Muscle layer of duodenum (tissue), 2 donors: ENCODE measurements at regions not wholly inside any gene's neighbourhood (a gene's known extent, or its start where the extent isn't known, plus 50 kb on each side); places are given as distances from the start of the nearest gene placed in this dataset.

ENCODE experiments used
- H3K27ac ChIP-seq: one replicate; pipeline ENCODE4 v1.7.0; 2013; ENCODE audit warnings: mild to moderate bottlenecking, low read length
- H3K27me3 ChIP-seq: one replicate; pipeline ENCODE4 v1.7.0; 2013; ENCODE audit warnings: low read depth, mild to moderate bottlenecking, control low read depth, low read length
- H3K36me3 ChIP-seq, 2 donors: one replicate each; pipeline ENCODE4 v1.7.0; 2013; ENCODE audit warnings: low read length in 2 of 2, control low read depth in 1 of 2, mild to moderate bottlenecking in 1 of 2; ENCODE audit not compliant: insufficient read depth in 2 of 2, control insufficient read depth in 1 of 2
- H3K4me1 ChIP-seq, 2 donors: one replicate each; pipeline ENCODE4 v1.7.0; 2013; ENCODE audit warnings: low read length in 2 of 2, mild to moderate bottlenecking in 2 of 2, control low read depth in 1 of 2, moderate library complexity in 1 of 2; ENCODE audit not compliant: insufficient read depth in 2 of 2, control insufficient read depth in 1 of 2
- H3K4me3 ChIP-seq, 2 donors: one replicate each; pipeline ENCODE4 v1.7.0; 2013; ENCODE audit warnings: low read length in 2 of 2, low read depth in 1 of 2, mild to moderate bottlenecking in 1 of 2
- H3K9me3 ChIP-seq, 2 donors: one replicate each; pipeline ENCODE4 v1.7.0; 2013; ENCODE audit warnings: low read length in 2 of 2, control low read depth in 1 of 2, mild to moderate bottlenecking in 1 of 2; ENCODE audit not compliant: control insufficient read depth in 1 of 2
- donor health status: healthy.

DNA sequence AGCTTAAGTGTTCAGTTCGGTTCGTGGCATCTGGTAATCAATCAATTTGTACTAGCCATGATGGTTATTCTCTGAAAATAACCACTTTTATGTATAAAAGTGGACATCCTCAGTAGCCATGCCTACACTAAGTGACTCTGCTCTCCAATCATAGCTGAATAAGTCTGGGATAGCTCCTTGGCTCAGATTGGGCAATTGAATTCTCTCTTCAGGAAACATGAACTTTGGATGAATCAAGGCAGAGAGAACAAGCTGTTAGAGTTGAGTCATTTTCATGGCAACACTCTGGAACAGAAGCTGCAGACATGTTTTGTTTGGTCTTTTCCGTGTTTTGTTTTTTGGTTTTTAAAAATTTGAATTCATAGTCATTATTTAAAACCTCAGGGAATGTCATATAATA is 66.8 kb upstream of the TMEM164 start:
- Histone ChIP-seq H3K27ac (no peak overlapping the region), H3K4me1 (no peaks in the 10 kb centered on the region), H3K36me3 (no peaks in the 10 kb centered on the region), H3K27me3 (no peaks in the 10 kb centered on the region), H3K4me3 (no peak overlapping the region), H3K9me3 (no peaks in the 10 kb centered on the region)

DNA sequence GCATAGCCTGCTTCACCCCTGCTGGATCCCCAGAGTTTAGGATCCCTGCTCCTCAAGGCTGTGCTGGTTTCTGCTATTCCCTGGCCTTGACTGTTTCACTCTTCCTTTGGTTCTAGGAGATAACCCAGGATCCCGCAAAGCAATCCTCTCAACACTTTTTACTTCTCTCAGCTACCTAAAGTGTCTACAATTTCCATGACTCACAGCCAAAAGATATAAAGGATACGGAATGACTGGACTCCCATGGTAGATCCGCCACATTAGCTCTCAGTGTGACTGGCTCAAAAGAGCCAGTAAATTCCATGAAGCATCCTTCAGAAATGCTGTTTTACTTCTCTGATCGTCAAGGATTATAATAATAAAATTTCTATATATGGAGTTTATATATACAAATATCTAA is 66.3 kb upstream of the TMEM164 start:
- H3K36me3 ChIP-seq: no peaks in the 10 kb centered on the region
- H3K27me3 ChIP-seq: no peaks in the 10 kb centered on the region
- no peak overlapping the region for H3K4me3 ChIP-seq
- no peak overlapping the region for H3K27ac ChIP-seq
- H3K9me3 ChIP-seq: no peaks in the 10 kb centered on the region
- no peaks in the 10 kb centered on the region for H3K4me1 ChIP-seq

DNA sequence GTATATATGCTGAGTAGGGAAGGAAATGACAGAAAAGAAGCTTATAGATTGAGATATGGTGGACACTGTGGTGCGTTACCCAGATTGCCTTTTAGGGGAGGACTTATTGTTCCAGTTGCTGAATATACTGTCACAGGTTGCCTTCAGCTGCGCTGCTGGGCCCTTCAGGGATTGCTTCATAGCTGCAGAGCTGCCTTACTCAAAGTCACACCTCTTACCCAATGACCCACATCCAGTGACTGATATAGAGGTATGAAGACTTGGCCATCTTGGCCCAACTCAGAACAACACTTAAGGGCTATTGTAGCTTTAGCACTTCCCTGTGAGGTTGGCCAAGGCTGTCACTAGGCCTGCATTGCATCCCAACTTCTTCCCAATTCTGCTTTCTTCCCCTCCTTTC is 63.4 kb upstream of the TMEM164 start:
- Histone ChIP-seq H3K4me1 (no peaks in the 10 kb centered on the region), H3K27me3 (no peaks in the 10 kb centered on the region), H3K27ac (no peak overlapping the region), H3K9me3 (no peaks in the 10 kb centered on the region), H3K4me3 (no peak overlapping the region), H3K36me3 (no peaks in the 10 kb centered on the region)

DNA sequence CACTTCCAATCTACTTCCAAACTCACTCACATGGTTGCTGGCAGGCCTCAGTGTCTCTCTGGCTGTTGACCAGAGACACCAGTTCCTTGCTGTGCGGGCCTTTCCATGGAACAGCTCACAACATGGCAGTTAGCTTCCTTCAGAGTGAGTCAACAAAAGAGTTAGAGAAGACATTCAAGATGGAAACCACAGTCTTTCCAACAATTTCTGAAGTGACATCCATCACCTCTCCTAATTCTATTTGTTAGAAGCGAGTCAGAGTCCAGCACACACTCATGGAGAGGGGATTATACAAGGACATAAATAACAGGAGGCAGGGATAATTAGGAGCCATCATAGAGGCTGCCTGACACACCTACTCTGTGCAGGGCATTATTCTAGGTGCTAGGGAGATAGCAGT is 62.5 kb upstream of the TMEM164 start:
- Histone ChIP-seq H3K9me3 (no peaks in the 10 kb centered on the region), H3K36me3 (no peaks in the 10 kb centered on the region), H3K4me3 (no peak overlapping the region), H3K4me1 (no peaks in the 10 kb centered on the region), H3K27me3 (no peaks in the 10 kb centered on the region), H3K27ac (no peak overlapping the region)

DNA sequence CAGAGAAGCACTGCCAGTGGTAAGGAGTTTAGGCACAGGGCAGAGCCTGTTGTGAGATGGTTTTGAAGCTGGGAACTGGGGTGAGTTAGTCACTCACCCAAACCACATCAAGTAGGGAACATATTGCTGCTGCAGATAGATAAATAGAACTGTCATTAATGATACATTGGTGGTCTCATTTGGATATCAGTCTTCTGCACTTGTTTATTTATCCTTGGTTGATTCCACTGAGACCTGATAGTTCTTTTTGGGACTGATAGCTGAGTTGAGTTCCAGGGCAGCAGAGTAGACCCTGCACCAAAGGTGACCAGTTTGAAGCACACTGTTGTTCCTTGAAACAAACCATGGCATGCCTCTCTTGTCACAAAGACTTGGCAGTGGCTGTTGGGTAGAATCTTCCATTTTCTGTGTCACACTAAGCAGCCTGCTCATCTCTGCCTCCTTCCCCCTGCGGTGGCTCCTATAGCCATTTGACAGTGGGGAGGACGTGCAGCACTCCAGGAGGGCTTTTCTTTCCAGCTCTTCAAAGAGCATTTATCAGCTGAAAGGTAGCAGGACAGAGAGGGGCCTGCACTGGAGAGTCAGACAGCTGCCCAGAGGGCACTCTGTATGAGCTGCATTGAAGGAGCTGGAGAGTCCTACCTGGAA is 59.7 kb upstream of the TMEM164 start:
- Histone ChIP-seq H3K9me3 (no peaks in the 10 kb centered on the region), H3K36me3 (no peaks in the 10 kb centered on the region), H3K4me3 (no peak overlapping the region), H3K4me1 (no peaks in the 10 kb centered on the region), H3K27me3 (no peaks in the 10 kb centered on the region), H3K27ac (no peak overlapping the region)

DNA sequence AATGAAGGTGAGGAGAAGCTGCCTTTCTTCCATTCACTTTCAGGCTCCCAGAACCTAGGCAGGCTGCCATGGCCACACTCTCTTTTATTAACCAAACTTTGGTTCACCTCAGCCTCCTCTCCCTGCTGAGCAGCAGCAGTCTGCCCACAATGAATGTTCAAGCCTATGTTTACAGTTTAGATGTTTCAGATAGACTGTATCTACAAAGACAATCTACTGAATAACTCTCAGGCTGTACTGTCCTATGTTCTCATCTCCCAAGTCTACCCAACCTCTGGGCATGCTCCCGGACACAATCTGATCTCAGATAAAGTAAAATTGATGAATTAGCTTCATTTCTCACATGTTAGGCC is 59.2 kb upstream of the TMEM164 start:
- Histone ChIP-seq H3K4me3 (no peak overlapping the region), H3K4me1 (no peaks in the 10 kb centered on the region), H3K9me3 (no peaks in the 10 kb centered on the region), H3K27ac (no peak overlapping the region), H3K36me3 (no peaks in the 10 kb centered on the region), H3K27me3 (no peaks in the 10 kb centered on the region)

DNA sequence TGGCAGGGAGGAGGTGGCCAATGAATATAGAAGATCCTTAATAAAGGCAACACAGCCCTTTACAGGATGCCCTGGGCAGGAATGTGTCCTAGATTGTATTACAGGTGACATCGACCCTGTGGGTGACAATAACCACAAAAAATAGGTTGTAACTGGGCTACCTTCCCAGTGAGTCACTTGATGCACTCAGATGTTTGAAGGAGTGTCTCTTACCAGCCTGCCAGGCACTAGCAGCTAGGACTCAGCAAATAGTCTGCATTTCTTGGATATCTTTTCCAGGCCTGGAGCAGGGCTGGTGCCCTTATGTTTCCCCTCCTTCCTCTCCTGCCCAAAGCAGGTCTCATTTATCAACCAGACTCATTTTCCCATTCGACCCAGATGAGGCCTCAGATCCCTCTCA is 50.9 kb upstream of the TMEM164 start:
- Histone ChIP-seq H3K4me3 (no peak overlapping the region), H3K27ac (no peak overlapping the region), H3K9me3 (no peaks in the 10 kb centered on the region), H3K27me3 (no peaks in the 10 kb centered on the region), H3K36me3 (no peaks in the 10 kb centered on the region), H3K4me1 (no peaks in the 10 kb centered on the region)

DNA sequence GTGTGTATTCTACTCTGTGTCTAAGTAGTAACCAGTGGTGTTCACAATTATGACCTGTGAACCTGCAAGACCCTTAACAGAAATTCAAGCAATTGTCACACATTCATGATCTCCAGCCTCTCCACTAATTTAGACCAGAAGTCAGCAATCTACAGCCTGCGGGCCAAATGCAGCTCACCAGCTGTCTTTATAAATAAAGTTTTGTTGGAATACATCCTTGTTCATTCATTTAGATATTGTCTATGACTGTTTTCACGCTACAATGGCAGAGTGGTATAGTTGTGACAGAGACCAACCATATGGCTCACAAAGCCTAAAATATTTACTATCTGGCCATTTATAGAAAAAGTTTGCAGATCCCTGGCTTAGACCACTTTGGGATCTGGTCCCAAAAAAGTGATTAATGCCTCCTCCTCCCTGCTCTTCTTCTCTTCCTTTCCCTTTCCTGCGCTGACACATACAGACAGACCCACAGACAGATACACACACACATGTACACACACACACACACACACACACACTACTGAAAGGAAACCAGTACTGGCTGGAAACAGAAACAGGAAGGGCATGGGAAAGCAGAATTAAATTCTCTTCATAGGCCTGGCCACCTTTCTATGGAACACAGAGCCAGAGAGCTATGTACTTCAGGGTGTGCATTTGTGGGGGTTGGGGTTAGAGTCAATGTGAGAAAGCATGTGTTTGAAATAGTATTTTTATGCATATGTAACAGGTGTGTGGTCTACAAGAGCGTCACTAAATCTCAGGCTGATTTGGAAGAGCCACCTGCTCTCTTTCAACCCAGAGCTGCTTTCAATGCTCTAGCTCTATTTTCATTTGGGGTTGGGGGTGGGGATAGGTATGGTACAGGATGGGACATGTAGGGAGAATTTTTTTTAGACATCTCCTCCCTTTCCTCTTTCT is 49.7 kb upstream of the TMEM164 start:
- Histone ChIP-seq H3K27me3 (no peaks in the 10 kb centered on the region), H3K36me3 (no peaks in the 10 kb centered on the region), H3K4me3 (no peak overlapping the region), H3K9me3 (no peaks in the 10 kb centered on the region), H3K27ac (no peak overlapping the region), H3K4me1 (no peaks in the 10 kb centered on the region)
